ENCODE measurements at regions not wholly inside any gene's neighbourhood (a gene's known extent, or its start where the extent isn't known, plus 50 kb on each side); places are given as distances from the start of the nearest gene placed in this dataset.
A peak's percentile ranks its signal among the peaks of the same experiment; 100 is the strongest.
"Not testable (repeated sequence)": the region's sequence is repeated elsewhere in the genome, so short reads cannot be mapped to it uniquely, and the experiment has no call there.

DNA sequence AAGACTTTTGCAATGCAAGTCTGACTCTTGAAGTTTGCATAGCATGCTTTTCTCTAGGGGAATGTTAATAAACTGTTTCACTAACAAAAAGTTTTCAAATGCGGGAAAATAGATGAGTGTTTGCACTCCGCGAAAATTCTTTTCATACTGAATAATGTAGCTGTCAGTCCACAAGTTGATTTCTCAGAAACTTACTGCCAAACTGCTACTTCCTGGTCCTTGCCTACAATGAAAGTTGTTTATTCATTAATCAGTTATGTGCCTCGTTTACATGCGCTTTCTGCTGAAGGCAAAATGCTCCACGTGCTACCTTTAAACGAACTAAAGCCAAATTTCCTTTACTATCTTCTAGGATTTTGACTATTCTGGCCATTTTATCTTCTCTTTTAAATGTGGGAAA is 166.2 kb downstream of the MAGEB17 start:
- Histone ChIP-seq H3K4me3 (no peak overlapping the region), H3K27me3 (no peaks in the 10 kb centered on the region), H3K9me3 (no peaks in the 10 kb centered on the region), H3K4me1 (no peaks in the 10 kb centered on the region), H3K27ac (no peak overlapping the region), H3K36me3 (no peaks in the 10 kb centered on the region)
- DNase-seq (peak in 1 of 4 donors; percentile 1), ATAC-seq (no peak)
- intact Hi-C loops (cut with DNase I) = no loop called here
- TF ChIP-seq, protein P1, sequence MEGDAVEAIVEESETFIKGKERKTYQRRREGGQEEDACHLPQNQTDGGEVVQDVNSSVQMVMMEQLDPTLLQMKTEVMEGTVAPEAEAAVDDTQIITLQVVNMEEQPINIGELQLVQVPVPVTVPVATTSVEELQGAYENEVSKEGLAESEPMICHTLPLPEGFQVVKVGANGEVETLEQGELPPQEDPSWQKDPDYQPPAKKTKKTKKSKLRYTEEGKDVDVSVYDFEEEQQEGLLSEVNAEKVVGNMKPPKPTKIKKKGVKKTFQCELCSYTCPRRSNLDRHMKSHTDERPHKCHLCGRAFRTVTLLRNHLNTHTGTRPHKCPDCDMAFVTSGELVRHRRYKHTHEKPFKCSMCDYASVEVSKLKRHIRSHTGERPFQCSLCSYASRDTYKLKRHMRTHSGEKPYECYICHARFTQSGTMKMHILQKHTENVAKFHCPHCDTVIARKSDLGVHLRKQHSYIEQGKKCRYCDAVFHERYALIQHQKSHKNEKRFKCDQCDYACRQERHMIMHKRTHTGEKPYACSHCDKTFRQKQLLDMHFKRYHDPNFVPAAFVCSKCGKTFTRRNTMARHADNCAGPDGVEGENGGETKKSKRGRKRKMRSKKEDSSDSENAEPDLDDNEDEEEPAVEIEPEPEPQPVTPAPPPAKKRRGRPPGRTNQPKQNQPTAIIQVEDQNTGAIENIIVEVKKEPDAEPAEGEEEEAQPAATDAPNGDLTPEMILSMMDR (IDR thresholded peaks at IDR 0.05) = no peak

GRCh38 chrX:16335181-16335580 is 167.9 kb downstream of the MAGEB17 start:
- H3K9me3 ChIP-seq = no peaks in the 10 kb centered on the region
- no peak overlapping the region for H3K4me3 ChIP-seq
- no peak overlapping the region for H3K27ac ChIP-seq
- intact Hi-C loops (cut with DNase I) = no loop called here
- DNase-seq = no peak
- H3K27me3 ChIP-seq = no peaks in the 10 kb centered on the region
- no peak for ATAC-seq
- no peaks in the 10 kb centered on the region for H3K36me3 ChIP-seq
- TF ChIP-seq, protein P1 (IDR thresholded peaks at IDR 0.05) = no peak
- H3K4me1 ChIP-seq = no peaks in the 10 kb centered on the region

DNA sequence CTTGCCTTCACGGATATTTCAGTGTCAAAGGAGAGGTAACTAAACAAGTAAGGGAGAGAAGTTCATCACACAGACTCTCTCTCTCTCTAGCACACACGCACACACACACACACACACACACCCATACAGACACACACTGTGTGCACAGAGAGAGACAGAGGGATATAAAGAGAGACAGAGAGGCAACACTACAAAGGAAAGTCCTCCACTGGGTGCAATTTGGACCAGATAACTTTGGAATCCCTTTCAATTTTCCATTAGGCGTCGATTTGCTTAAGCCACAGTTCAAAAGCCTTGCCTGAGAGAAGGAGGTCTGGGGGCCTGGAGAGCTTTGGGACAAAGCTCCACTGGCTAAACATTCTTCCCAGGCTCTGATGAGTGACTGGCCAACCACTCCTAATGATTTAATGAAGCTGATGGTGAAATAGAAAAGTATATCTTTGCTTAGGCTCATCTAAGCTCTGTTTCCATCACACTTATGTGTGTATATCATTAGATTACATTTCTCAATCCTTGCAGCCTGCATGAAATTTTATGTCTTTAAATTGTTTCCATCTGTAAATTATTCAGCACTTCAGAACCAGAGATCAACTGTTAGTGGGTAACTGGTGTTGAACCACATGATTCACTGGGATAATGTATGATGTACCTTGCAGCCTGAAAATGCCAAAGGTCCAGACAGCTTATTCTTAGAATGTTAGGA is 180.8 kb downstream of the MAGEB17 start:
- Histone ChIP-seq H3K27ac (no peak overlapping the region), H3K4me3 (no peak overlapping the region), H3K27me3 (peaks cover 0 to 8% of the 10 kb centered on the region in 2 donors), H3K36me3 (no peaks in the 10 kb centered on the region), H3K4me1 (no peaks in the 10 kb centered on the region), H3K9me3 (no peaks in the 10 kb centered on the region)
- ATAC-seq = no peak
- no peak for DNase-seq
- intact Hi-C loops (cut with DNase I) = no loop called here
- TF ChIP-seq, protein P1 (IDR thresholded peaks at IDR 0.05) = no peak

GRCh38 chrX:16357902-16358301 is 190.6 kb downstream of the MAGEB17 start:
- H3K9me3 ChIP-seq = no peaks in the 10 kb centered on the region
- H3K27ac ChIP-seq = no peak overlapping the region
- H3K4me1 ChIP-seq = no peaks in the 10 kb centered on the region
- no peaks in the 10 kb centered on the region for H3K36me3 ChIP-seq
- H3K4me3 ChIP-seq = no peak overlapping the region
- TF ChIP-seq, protein P1 (IDR thresholded peaks at IDR 0.05) = no peak
- H3K27me3 ChIP-seq = no peaks in the 10 kb centered on the region
- intact Hi-C loops (cut with DNase I) = no loop called here
- DNase-seq = no peak
- ATAC-seq = no peak

DNA sequence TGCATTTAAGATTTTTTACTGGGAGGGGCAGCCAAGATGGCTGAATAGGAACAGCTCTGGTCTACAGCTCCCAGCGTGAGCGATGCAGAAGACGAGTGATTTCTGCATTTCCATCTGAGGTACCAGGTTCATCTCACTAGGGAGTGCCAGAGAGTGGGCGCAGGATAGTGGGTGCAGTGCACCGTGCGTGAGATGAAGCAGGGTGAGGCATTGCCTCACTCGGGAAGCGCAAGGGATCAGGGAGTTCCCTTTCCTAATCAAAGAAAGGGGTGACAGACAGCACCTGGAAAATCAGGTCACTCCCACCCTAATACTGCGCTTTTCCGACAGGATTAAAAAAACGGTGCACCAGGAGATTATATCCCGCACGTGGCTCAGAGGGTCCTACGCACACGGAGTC is 192.8 kb downstream of the MAGEB17 start:
- H3K9me3 ChIP-seq; H3K27me3 ChIP-seq; H3K4me1 ChIP-seq; intact Hi-C loops (cut with DNase I); H3K36me3 ChIP-seq; H3K27ac ChIP-seq; ATAC-seq; DNase-seq; H3K4me3 ChIP-seq: not testable (repeated sequence)

DNA sequence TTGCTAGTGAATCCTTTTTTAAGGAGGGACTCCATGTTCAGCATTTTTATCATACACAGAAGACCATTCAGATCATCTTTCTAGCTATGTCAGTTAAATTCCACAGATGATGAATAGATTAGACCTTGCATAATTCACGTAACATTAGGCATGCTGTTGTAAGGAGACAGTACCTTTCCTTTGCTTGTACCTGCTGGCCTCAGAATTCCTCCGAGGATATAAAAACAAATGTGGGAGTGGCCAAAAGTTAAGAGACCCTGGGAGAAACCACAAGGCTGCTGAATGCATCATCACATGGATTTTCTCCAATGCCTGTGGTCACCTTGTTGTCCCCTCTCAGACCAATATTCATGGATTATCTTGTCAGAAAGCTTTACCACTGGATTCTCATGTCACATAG is 201.4 kb downstream of the MAGEB17 start:
- intact Hi-C loops (cut with DNase I) = no loop called here
- ATAC-seq = no peak
- TF ChIP-seq, protein P1 (IDR thresholded peaks at IDR 0.05) = no peak

More for the DNA sequence above, 201.4 kb downstream of the MAGEB17 start:
- H3K4me1 ChIP-seq = no peaks in the 10 kb centered on the region
- no peaks in the 10 kb centered on the region for H3K9me3 ChIP-seq
- no peak overlapping the region for H3K4me3 ChIP-seq
- H3K27me3 ChIP-seq = no peaks in the 10 kb centered on the region
- DNase-seq = no peak
- H3K27ac ChIP-seq = no peak overlapping the region
- H3K36me3 ChIP-seq = no peaks in the 10 kb centered on the region

All from left lung (tissue), 4 donors.